ENCODE measurements at regions not wholly inside any gene's neighbourhood (a gene's known extent, or its start where the extent isn't known, plus 50 kb on each side); places are given as distances from the start of the nearest gene placed in this dataset.

DNA sequence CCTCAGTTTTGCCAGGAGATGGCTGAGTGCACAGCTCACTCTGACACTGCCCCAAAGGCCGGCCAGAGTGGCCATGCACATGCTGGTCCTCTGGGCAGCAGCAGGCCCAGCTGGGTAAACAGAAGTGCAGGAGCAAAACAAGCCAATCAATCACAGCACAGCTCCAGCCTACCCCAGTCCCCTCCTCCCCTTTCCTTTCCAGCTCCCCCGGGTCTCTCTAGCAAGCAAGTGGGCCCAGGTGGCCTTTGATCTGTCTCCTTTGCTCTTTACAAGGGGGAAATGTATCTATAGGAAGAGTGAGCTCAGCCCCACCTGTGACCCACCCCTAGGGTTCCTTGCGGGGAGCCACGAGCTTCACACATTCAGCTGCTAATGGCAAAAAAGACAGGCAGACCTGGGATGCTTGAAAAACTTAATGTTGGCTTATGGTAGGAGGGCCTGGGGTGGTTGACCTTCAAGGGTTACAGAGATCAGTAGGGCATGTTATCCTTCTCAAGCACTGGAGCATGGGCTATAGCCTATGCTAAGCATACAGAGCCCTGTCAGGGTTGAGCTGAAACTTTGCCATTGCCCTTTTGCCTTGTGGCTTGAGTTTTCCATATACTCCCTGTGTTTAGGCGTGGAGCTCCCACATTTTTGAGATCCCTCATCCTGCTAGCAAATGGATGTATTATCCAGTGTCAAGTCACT lies 57.8 kb upstream of the PLAC1 start (continued):
- TF ChIP-seq TAF1 (IDR thresholded peaks at IDR 0.05; ENCODE audit: low read depth, low read length) (no peak), SP1 (IDR thresholded peaks at IDR 0.05; ENCODE audit: low read depth, low read length) (no peak), RFX5 (IDR thresholded peaks at IDR 0.05; ENCODE audit: borderline replicate concordance, low read depth, low read length) (no peak), RBBP5 (IDR thresholded peaks at IDR 0.05; ENCODE audit: borderline replicate concordance, low read depth, low read length) (no peak), HDAC2 (IDR thresholded peaks at IDR 0.05; ENCODE audit: borderline replicate concordance in 1 of 2, low read depth in 2 of 2, low read length in 2 of 2) (no peak), EZH2 (IDR thresholded peaks at IDR 0.05; ENCODE audit: low read depth, low read length, severe bottlenecking) (no peak), EGR1 (IDR thresholded peaks at IDR 0.05; ENCODE audit: borderline replicate concordance, low read depth, low read length) (no peak)

All from H1 (cell line).